ENCODE measurements at regions not wholly inside any gene's neighbourhood (a gene's known extent, or its start where the extent isn't known, plus 50 kb on each side); places are given as distances from the start of the nearest gene placed in this dataset.

DNA sequence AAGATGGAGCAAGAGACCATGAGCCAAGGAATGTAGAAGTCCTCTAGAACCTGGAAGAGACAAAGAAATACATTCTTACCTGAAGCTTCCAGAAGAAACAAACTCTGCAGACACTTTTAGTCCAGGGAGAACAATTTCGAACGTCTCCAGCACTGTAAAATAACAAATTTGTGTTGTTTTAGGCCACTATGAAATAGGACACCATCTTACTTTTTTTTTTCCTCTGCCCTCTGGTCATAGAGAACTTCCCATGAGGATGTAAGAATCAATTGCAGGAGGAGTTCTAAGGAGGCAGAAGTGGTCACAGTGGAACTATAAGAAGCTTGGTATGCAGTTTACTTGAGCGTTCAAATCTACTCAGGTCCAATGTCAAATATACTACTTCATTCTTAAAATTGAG, 1295.9 kb downstream of the ZPLD1 start:
- no peak overlapping the region for H4K8ac ChIP-seq (replicated peaks; ENCODE audit: insufficient read length, low read depth, low read length)
- no peaks in the 10 kb centered on the region for H3K36me3 Mint-ChIP-seq (ENCODE audit: insufficient read depth in 1 of 3, low read depth in 3 of 3)
- WGBS (ENCODE audit: extremely low coverage, insufficient read length, low lambda C conversion rate): no CpG with 5 or more reads among the region's 3 CpGs
- no peak overlapping the region for H2AFZ ChIP-seq (ENCODE audit: low read length)
- no peaks in the 10 kb centered on the region for H3K27me3 Mint-ChIP-seq (ENCODE audit: low read depth)
- no peak overlapping the region for H3K27ac Mint-ChIP-seq
- no peak overlapping the region for H2BK120ac ChIP-seq (ENCODE audit: low read depth, low read length, poor library complexity, severe bottlenecking)
- no peak overlapping the region for H4K91ac ChIP-seq (ENCODE audit: insufficient read length, low read depth, low read length)
- no peak overlapping the region for H3K14ac ChIP-seq (ENCODE audit: insufficient read depth, low read length)
- H3K9me3 Mint-ChIP-seq: peaks cover 3 to 5% of the 10 kb centered on the region in 2 experiments; a peak in 3 of 5 replicates
- H3K4me2 ChIP-seq (ENCODE audit: insufficient read depth, insufficient read length, low read length): no peak overlapping the region
- no peaks in the 10 kb centered on the region for H3K27me3 ChIP-seq (ENCODE audit: insufficient read depth, low read length)
- H3K79me2 ChIP-seq (ENCODE audit: insufficient read depth, low read length): no peaks in the 10 kb centered on the region
- no peaks in the 10 kb centered on the region for H3K23me2 ChIP-seq (ENCODE audit: insufficient read length, low read depth, low read length, poor library complexity, severe bottlenecking)
- no peak overlapping the region for H3T11ph ChIP-seq (ENCODE audit: low read length)
- DNase-seq: no peak
- H2BK5ac ChIP-seq (ENCODE audit: insufficient read length, low read length): no peak overlapping the region
- H3K4me1 ChIP-seq (ENCODE audit: insufficient read depth, low read length): no peaks in the 10 kb centered on the region
- no peaks in the 10 kb centered on the region for H3K79me1 ChIP-seq (ENCODE audit: insufficient read depth, low read depth, low read length, poor library complexity, severe bottlenecking)
- no peak overlapping the region for H2BK20ac ChIP-seq (ENCODE audit: low read depth, low read length, poor library complexity, severe bottlenecking)
- H2BK15ac ChIP-seq (ENCODE audit: low read depth, low read length): no peak overlapping the region
- H3K4ac ChIP-seq (ENCODE audit: low read depth, low read length): no peak overlapping the region
- H3K9me3 ChIP-seq (ENCODE audit: control insufficient read depth, low read depth, low read length): no peaks in the 10 kb centered on the region
- H3K9ac ChIP-seq (ENCODE audit: extremely low read depth, insufficient read length, low read length): no peak overlapping the region
- H3K4me1 Mint-ChIP-seq: no peaks in the 10 kb centered on the region
- no peak overlapping the region for H2AK5ac ChIP-seq (ENCODE audit: insufficient read length, low read length)
- no peak overlapping the region for H3K23ac ChIP-seq (ENCODE audit: insufficient read length, low read depth, low read length)
- no peak overlapping the region for H3K27ac ChIP-seq (ENCODE audit: insufficient read length, low read depth, low read length)
- no peak overlapping the region for H3K56ac ChIP-seq (ENCODE audit: insufficient read length, low read depth, low read length)
- TF ChIP-seq, protein P1, sequence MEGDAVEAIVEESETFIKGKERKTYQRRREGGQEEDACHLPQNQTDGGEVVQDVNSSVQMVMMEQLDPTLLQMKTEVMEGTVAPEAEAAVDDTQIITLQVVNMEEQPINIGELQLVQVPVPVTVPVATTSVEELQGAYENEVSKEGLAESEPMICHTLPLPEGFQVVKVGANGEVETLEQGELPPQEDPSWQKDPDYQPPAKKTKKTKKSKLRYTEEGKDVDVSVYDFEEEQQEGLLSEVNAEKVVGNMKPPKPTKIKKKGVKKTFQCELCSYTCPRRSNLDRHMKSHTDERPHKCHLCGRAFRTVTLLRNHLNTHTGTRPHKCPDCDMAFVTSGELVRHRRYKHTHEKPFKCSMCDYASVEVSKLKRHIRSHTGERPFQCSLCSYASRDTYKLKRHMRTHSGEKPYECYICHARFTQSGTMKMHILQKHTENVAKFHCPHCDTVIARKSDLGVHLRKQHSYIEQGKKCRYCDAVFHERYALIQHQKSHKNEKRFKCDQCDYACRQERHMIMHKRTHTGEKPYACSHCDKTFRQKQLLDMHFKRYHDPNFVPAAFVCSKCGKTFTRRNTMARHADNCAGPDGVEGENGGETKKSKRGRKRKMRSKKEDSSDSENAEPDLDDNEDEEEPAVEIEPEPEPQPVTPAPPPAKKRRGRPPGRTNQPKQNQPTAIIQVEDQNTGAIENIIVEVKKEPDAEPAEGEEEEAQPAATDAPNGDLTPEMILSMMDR (conservative IDR thresholded peaks at IDR 0.05): no peak
- H2BK12ac ChIP-seq (ENCODE audit: insufficient read length, low read depth, low read length): no peak overlapping the region
- H4K5ac ChIP-seq (ENCODE audit: insufficient read length, low read depth, low read length): no peak overlapping the region
- no peak overlapping the region for H3K18ac ChIP-seq (ENCODE audit: insufficient read length, low read depth, low read length)
- no peaks in the 10 kb centered on the region for H4K20me1 ChIP-seq (ENCODE audit: control insufficient read depth, insufficient read depth, insufficient read length)
- H3K4me3 Mint-ChIP-seq: no peak overlapping the region
